Breast epithelium (tissue), 4 donors: ENCODE measurements at regions not wholly inside any gene's neighbourhood (a gene's known extent, or its start where the extent isn't known, plus 50 kb on each side); places are given as distances from the start of the nearest gene placed in this dataset.

ENCODE experiments used
- DNase-seq, 2 donors: peaks; one replicate each; pipeline ENCODE4 v3.0.0-alpha.2; 2019; ENCODE audit warnings: low spot score in 2 of 2
- H3K27ac ChIP-seq, 2 donors: fragments of 200-600 bp; sonication (generic) in 1 of 2; one replicate each; pipeline ENCODE4 v1.5.1; 2016 to 2019; ENCODE audit warnings: mild to moderate bottlenecking in 1 of 2
- H3K27me3 ChIP-seq, 2 donors: fragments of 200-600 bp; sonication (generic) in 1 of 2; one replicate each; pipeline versions ENCODE4 v1.5.1 to v1.6.0; 2017 to 2019; ENCODE audit warnings: control low read depth in 1 of 2, mild to moderate bottlenecking in 1 of 2
- H3K36me3 ChIP-seq: fragments of 200-600 bp; one replicate; pipeline ENCODE4 v1.5.1; 2019
- H3K4me1 ChIP-seq, 2 donors: fragments of 200-600 bp; sonication (generic); one replicate each; pipeline ENCODE4 v1.5.1; 2016 to 2019; ENCODE audit warnings: control low read depth in 1 of 2
- H3K4me3 ChIP-seq, 3 donors: fragments of 200-600 bp; sonication (generic); 1 replicate in 2 of 3; 2 replicates in 1 of 3; pipeline ENCODE4 v1.5.1; 2016 to 2019; ENCODE audit warnings: mild to moderate bottlenecking in 3 of 3, moderate library complexity in 2 of 3
- H3K9me3 ChIP-seq, 2 donors: fragments of 200-600 bp; sonication (generic) in 1 of 2; one replicate each; pipeline ENCODE4 v1.5.1; 2016 to 2019; ENCODE audit warnings: control low read depth in 1 of 2
- CTCF ChIP-seq, 3 donors: fragments of 450-650 bp; IDR thresholded peaks; one replicate each; pipeline ENCODE4 v1.5.1; 2016 to 2017; ENCODE audit warnings: antibody characterized with exemption in 3 of 3, mild to moderate bottlenecking in 3 of 3, moderate library complexity in 3 of 3
- POLR2A ChIP-seq: fragments of 450-650 bp; IDR thresholded peaks from one replicate; pipeline ENCODE4 v1.6.1; 2016; ENCODE audit warnings: antibody characterized with exemption, mild to moderate bottlenecking, moderate library complexity
- POLR2AphosphoS5 ChIP-seq, 3 donors: sonication (generic); formaldehyde crosslinking; IDR thresholded peaks; one replicate each; pipeline ENCODE4 v1.6.1; 2017; ENCODE audit warnings: antibody characterized with exemption in 3 of 3
- intact Hi-C: fragments of 100-400 bp; cut with DNase I; formaldehyde crosslinking; loops from one replicate; pipeline ENCODE4 v1.15.1; 2023; ENCODE audit warnings: low total_unique reads

- no peaks in the 10 kb centered on the region for H3K36me3 ChIP-seq
- no peak overlapping the region for H3K27ac ChIP-seq
- H3K4me1 ChIP-seq, result no peaks in the 10 kb centered on the region
- H3K27me3 ChIP-seq, result no peaks in the 10 kb centered on the region
- H3K9me3 ChIP-seq, result no peaks in the 10 kb centered on the region
- DNase-seq, result no peak
- H3K4me3 ChIP-seq, result no peak overlapping the region
- no peak for TF ChIP-seq POLR2AphosphoS5 (IDR thresholded peaks at IDR 0.05)
- no peak for TF ChIP-seq CTCF (IDR thresholded peaks at IDR 0.05)
- no peak for TF ChIP-seq POLR2A
- intact Hi-C loops, result no loop called here
Observed at GRCh38 chr11:92536883-92537282, 312.3 kb downstream of the FAT3 start.

GRCh38 chr11:92540096-92540495 lies 315.5 kb downstream of the FAT3 start:
- Histone ChIP-seq H3K27ac (no peak overlapping the region), H3K36me3 (no peaks in the 10 kb centered on the region), H3K4me3 (no peak overlapping the region), H3K4me1 (no peaks in the 10 kb centered on the region), H3K9me3 (no peaks in the 10 kb centered on the region), H3K27me3 (no peaks in the 10 kb centered on the region)
- DNase-seq, result no peak
- intact Hi-C loops, result no loop called here
- TF ChIP-seq POLR2A (no peak), POLR2AphosphoS5 (IDR thresholded peaks at IDR 0.05) (no peak), CTCF (IDR thresholded peaks at IDR 0.05) (no peak)

- Histone ChIP-seq H3K9me3 (no peaks in the 10 kb centered on the region), H3K36me3 (no peaks in the 10 kb centered on the region), H3K27ac (no peak overlapping the region), H3K4me1 (no peaks in the 10 kb centered on the region), H3K27me3 (no peaks in the 10 kb centered on the region), H3K4me3 (no peak overlapping the region)
- DNase-seq, result no peak
- no peak for TF ChIP-seq POLR2A
- no peak for TF ChIP-seq POLR2AphosphoS5 (IDR thresholded peaks at IDR 0.05)
- TF ChIP-seq CTCF (IDR thresholded peaks at IDR 0.05), result no peak
- intact Hi-C loops, result no loop called here
Observed at GRCh38 chr11:92545906-92546471, 321.4 kb downstream of the FAT3 start.

GRCh38 chr11:92546603-92547002 lies 322.0 kb downstream of the FAT3 start:
- H3K4me3 ChIP-seq, result no peak overlapping the region
- H3K27ac ChIP-seq, result no peak overlapping the region
- intact Hi-C loops, result no loop called here
- no peak for DNase-seq
- no peaks in the 10 kb centered on the region for H3K4me1 ChIP-seq
- no peak for TF ChIP-seq CTCF (IDR thresholded peaks at IDR 0.05)
- no peak for TF ChIP-seq POLR2A
- no peak for TF ChIP-seq POLR2AphosphoS5 (IDR thresholded peaks at IDR 0.05)
- no peaks in the 10 kb centered on the region for H3K9me3 ChIP-seq
- no peaks in the 10 kb centered on the region for H3K27me3 ChIP-seq
- H3K36me3 ChIP-seq, result no peaks in the 10 kb centered on the region

GRCh38 chr11:92550411-92550810 lies 325.8 kb downstream of the FAT3 start:
- no peak overlapping the region for H3K4me3 ChIP-seq
- H3K36me3 ChIP-seq, result no peaks in the 10 kb centered on the region
- H3K27me3 ChIP-seq, result no peaks in the 10 kb centered on the region
- no peaks in the 10 kb centered on the region for H3K9me3 ChIP-seq
- no peak overlapping the region for H3K27ac ChIP-seq
- DNase-seq, result no peak
- intact Hi-C loops, result no loop called here
- no peaks in the 10 kb centered on the region for H3K4me1 ChIP-seq
- TF ChIP-seq CTCF (IDR thresholded peaks at IDR 0.05) (no peak), POLR2AphosphoS5 (IDR thresholded peaks at IDR 0.05) (no peak), POLR2A (no peak)
